HG02885 (cell line): ENCODE measurements at regions not wholly inside any gene's neighbourhood (a gene's known extent, or its start where the extent isn't known, plus 50 kb on each side); places are given as distances from the start of the nearest gene placed in this dataset.
"Not testable (repeated sequence)": the region's sequence is repeated elsewhere in the genome, so short reads cannot be mapped to it uniquely, and the experiment has no call there.

Experiments
- ATAC-seq: cut with Tn5 transposase; IDR thresholded peaks from one replicate; pipeline ENCODE4 v1.9.1; 2021; ENCODE audit warnings: mild to moderate bottlenecking; ENCODE audit not compliant: unreplicated experiment, poor library complexity

DNA sequence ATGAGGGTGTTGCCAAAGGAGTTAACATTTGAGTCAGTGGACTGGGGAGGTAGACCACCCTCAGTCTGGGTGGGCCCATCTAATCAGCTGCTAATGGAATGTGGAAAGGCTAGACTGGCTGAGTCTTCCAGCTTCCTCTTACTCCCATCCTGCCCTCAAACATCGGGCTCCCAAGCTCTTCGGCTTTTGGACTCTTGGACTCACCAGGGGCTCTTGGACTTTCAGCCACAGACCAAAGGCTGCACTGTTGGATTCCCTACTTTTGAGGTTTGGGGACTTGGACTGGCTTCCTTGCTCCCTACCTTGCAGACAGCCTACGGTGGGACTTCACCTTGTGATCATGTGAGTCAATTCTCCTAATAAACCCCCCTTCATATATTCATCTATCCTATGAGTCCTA, 276.6 kb upstream of the DIO3 start:
- ATAC-seq, result no peak

GRCh38 chr14:101286271-101287018, 274.9 kb upstream of the DIO3 start:
- ATAC-seq, result no peak

DNA sequence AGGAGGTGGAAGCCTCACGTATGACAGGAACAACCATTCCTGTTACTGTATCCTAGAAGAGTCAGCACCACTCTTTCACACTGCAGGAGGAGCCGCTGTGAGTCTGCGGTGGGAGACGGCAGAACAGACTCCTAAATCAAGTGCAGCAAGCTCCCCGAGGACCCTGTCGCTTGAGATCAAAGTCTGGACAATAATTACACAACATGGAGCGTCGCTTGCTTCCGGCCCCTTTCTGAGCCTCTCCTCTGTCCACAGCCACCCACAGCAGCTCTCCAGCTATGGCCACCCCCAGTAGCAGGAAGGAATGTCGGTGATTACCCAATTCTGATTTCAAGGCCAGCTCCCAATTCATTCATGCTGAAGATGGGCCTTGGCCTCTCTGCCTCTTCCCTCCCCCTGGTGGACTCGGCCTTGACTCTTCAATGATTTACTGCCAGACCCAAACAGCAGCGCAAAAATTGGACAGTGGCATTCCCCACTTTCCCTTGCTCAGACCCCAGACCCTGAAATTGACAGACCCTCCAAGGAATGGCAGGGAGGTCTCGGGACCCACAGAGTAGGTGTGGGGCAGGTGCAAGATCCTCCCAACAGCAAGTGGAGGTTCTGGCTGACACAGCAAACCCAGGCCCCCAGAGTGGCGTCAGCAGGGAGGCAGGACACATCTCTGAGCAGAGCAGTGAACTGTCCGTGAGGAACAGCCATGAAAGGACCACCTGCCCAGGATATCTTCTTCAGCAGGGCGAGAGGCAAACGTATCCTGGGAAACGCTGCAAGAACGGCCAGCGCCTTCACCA, 272.7 kb upstream of the DIO3 start:
- ATAC-seq, result no peak

- no peak for ATAC-seq
Observed at GRCh38 chr14:101289230-101289690, 272.0 kb upstream of the DIO3 start.

DNA sequence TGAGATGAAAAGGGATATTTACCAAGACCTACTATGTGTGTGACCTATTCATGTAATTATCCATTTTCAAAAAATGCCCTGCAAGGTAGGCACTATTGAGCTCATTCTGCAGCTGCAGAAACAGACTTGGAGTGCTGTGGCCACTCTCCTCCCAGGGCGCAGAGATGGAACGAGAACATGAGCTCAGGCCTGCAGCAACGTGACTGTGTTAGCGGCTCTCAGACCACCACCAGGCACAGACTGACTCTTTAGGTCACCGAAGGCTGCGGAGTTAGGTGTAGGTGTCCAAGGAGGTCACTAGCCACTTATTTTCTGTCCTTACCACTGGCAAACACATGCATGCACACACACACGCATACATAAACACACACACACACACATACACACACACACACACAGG, 271.4 kb upstream of the DIO3 start:
- no peak for ATAC-seq

GRCh38 chr14:101290611-101291010, 270.7 kb upstream of the DIO3 start:
- no peak for ATAC-seq

- no peak for ATAC-seq
Observed at GRCh38 chr14:101291390-101291789, 269.9 kb upstream of the DIO3 start.

- no peak for ATAC-seq
Observed at GRCh38 chr14:101292448-101292847, 268.8 kb upstream of the DIO3 start.

GRCh38 chr14:101293605-101294004, 267.7 kb upstream of the DIO3 start:
- ATAC-seq, result no peak

DNA sequence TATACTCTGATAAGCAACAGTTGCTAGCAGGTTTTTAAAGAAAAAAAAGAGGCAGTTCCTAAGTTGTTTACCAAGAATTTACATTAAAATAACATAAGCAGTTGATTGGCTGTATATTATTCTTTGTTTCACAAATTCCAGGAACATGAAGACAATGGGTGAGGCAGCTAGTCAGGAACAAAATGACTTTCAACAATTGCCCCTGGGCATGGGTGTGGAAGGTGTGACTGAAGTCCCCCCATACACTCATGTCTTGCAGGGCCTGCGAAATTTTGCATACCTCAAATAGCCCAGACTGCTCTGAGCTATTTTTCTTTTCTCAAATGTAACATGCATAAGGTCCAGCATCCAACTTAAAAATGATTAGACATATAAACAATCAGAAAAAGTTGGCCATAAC, 267.2 kb upstream of the DIO3 start:
- ATAC-seq, result no peak

DNA sequence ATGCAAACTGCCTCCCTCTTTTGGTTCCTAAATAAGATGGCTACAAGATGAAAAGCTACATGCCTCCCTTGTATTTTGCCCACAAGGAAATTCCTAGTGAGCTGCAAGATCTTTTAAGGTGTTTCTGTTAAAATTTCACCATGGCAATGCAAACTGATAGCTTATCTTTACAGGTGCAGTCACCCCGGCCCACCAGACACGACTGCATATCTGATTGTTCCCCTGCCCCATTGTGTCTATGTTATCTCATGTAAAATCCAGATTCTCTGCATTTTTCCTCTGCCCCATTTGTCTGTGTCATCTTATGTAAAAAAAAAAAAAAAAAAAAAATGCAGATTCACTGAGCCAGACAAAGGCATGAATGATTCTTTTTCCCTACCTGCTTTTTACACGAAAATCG, 261.5 kb upstream of the DIO3 start:
- not testable (repeated sequence) for ATAC-seq

GRCh38 chr14:101301011-101301410, 260.3 kb upstream of the DIO3 start:
- no peak for ATAC-seq

- ATAC-seq, result not testable (repeated sequence)
Observed at GRCh38 chr14:101307162-101307561, 254.1 kb upstream of the DIO3 start.

DNA sequence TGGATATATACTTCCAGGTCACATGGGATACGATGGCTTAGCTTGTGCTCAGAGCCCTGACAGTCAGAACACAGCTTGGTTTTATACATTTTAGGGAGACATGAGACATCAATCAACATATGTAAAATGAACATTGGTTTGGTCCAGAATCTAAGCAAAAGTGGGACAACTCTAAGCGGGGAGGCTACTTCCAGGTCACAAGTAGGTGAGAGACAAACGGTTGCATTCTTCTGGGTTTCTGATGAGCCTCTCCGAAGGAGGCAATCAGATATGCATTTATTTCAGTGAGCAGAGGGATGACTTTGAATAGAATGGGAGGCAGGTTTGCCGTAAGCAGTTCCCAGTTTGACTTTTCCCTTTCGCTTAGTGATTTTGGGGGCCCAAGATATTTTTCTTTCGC, 250.1 kb upstream of the DIO3 start:
- not testable (repeated sequence) for ATAC-seq

DNA sequence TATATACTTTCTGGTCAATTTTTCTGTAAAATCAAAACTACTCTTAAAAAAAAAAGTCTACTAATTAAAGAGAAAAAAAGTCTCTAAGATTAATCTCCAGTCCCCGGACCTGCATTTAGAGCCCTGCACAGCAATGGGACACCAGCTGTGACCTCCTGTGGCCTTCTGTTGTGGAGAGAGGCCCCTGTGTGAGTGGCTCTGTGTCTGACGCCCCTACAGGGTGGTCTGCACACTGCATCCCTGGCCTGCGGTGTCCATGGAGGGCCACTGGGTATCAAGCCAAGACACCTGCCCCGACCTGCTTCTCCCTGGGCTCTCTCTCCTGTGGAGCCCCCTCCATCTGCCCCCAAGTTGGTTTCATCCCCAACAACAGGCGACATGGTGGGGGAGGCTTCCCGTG, 248.0 kb upstream of the DIO3 start:
- no peak for ATAC-seq

DNA sequence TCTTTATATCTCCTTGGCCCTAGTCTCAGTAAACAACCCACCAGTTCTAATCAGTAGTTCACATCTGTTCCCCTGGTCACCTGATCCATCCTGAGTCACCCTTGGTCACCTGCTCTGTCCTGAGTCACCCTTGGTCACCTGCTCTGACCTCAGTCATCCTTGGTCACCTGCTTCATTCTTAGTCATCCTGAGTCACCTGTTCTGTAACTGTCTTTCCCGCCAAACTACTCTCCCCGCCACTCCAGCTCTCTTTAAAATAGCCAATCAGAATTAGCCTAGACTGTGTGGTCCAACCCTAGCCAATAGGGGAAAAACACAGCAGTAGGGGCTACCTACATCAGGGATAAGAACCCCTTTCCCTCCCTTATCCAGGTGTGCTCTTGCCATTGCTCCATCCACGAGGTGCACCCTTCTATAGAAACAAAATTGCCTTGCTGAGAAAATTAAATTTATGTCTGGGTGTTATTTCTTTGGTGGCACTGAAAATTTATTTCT, 245.4 kb upstream of the DIO3 start:
- ATAC-seq, result no peak

GRCh38 chr14:101318271-101318670, 243.0 kb upstream of the DIO3 start:
- no peak for ATAC-seq

DNA sequence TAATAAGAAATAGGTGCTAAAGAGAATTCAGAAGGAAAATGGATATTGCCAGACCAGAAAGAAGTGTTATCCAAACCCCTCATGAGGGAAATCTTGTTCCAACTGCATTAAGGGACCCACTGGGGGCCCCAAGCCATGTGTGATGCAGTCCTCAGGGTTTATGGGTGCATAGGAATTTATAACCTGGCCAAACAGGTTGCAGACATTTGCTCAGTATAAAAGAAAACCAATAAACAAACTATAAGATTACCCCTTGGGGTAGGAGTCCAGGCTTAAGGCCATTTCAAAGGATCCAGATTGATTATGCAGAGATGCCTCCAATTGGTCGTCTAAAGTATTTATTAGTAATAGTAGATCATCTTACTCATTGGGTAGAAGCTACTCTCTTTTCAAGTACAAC, 240.9 kb upstream of the DIO3 start:
- no peak for ATAC-seq

DNA sequence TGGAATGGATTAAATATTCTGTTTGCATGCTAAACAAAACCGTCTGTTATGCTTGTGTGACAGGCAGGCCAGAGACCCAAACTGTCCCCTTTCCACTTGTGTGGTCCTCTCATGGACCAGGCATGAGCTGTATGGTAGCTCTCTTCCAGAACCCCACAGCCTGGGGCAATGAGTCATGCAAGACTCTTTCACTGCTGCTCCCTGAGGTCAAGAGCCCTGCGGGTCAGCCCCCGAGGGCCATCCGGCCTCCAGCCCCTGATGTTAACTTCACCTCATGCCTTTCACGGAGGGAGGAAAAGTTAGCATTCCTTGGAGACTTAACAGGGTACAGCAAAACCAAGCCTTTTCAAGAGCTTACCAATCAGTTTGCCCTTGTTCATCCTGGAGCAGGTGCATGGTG, 239.1 kb upstream of the DIO3 start:
- no peak for ATAC-seq

DNA sequence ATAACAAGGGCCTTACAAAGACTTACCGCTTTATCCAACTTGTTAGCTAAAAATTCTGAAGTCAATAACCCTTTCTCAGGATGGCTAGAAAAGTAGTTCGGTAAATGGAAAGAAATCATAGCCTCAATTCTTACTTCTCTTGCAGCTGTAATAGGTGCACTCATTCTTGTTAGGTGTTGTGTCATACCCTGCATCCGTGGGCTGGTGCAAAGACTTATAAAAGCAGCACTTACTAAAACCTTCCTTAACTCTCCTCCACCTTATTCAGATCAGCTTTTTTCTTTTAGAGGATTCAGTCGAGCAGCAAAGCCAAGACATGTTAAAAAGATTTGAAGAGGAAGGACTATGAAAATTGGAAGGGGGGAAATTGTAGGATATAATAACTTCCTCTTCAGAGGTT, 238.2 kb upstream of the DIO3 start:
- no peak for ATAC-seq

DNA sequence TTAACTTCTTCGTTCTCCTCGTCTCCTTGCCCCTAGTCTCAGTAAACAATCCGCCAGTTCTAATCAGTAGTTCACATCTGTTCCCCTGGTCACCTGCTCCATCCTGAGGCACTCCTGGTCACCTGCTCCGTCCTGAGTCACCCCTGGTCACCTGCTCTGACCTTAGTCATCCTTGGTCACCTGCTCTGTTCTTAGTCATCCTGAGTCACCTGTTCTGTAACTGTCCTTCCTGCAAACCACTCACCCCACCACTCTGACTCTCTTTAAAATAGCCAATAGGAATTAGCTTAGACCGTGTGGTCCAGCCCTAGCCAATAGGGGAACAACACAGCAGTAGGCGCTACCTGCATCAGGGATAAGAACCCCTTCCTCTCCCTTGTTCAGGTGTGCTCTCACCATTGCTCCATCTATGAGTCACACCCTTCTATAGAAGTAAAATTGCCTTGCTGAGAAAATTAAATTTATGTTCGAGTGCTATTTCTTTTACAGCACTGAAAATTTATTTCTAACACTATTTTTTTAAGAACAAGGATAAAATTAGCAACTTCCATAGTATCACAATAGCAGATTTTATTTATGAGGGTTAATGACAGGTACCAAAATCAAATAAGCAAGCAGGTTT, 237.6 kb upstream of the DIO3 start:
- ATAC-seq, result not testable (repeated sequence)
